Adrenal gland (tissue), 5 donors: ENCODE measurements at regions not wholly inside any gene's neighbourhood (a gene's known extent, or its start where the extent isn't known, plus 50 kb on each side); places are given as distances from the start of the nearest gene placed in this dataset.

Source experiments
- POLR2A ChIP-seq, 2 donors: fragments of 450-650 bp; IDR thresholded peaks; one replicate each; pipeline ENCODE4 v1.6.1; 2017; ENCODE audit warnings: antibody characterized with exemption in 2 of 2, mild to moderate bottlenecking in 2 of 2, moderate library complexity in 1 of 2
- TF ChIP-seq, protein P1 (sequence below), 6 experiments: fragments of 450-650 bp in 4 of 6; fragments of 200-600 bp in 2 of 6; sonication (generic) in 1 of 6; IDR thresholded peaks; 1 replicate in 5 of 6; 2 replicates in 1 of 6; pipeline versions ENCODE4 v1.5.1 to v1.8.0; 2016 to 2021; ENCODE audit warnings: antibody characterized with exemption in 6 of 6, mild to moderate bottlenecking in 2 of 6, moderate library complexity in 1 of 6
- donor health status: DM: no; HTN: no; CAD: no.

DNA sequence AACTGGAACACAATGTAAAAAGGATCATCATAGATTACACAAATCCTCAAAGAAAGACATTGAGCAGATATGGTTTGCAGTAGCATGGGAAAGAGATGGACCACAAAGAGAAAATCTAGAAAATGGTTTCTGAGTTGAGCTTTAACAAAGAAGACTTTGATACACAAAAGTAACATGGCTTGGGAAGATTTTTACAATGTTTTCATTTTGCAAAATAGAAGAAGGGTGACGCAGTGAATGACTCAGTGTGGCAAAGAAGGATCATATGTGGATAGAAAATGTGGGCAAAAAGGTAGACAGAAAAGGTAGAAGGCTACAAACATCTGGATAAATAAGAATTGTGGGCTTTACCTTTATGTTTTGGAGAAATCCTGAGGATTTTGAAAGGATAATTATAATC, 1220.5 kb downstream of the PCDH17 start:
- TF ChIP-seq, protein P1, sequence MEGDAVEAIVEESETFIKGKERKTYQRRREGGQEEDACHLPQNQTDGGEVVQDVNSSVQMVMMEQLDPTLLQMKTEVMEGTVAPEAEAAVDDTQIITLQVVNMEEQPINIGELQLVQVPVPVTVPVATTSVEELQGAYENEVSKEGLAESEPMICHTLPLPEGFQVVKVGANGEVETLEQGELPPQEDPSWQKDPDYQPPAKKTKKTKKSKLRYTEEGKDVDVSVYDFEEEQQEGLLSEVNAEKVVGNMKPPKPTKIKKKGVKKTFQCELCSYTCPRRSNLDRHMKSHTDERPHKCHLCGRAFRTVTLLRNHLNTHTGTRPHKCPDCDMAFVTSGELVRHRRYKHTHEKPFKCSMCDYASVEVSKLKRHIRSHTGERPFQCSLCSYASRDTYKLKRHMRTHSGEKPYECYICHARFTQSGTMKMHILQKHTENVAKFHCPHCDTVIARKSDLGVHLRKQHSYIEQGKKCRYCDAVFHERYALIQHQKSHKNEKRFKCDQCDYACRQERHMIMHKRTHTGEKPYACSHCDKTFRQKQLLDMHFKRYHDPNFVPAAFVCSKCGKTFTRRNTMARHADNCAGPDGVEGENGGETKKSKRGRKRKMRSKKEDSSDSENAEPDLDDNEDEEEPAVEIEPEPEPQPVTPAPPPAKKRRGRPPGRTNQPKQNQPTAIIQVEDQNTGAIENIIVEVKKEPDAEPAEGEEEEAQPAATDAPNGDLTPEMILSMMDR (IDR thresholded peaks at IDR 0.05) = no peak
- TF ChIP-seq POLR2A (IDR thresholded peaks at IDR 0.05) = no peak
